NCI-H2107 (cell line): ENCODE measurements at regions not wholly inside any gene's neighbourhood (a gene's known extent, or its start where the extent isn't known, plus 50 kb on each side); places are given as distances from the start of the nearest gene placed in this dataset.
"Not testable (repeated sequence)": the region's sequence is repeated elsewhere in the genome, so short reads cannot be mapped to it uniquely, and the experiment has no call there.

ENCODE experiments used
- DNase-seq: peaks from one replicate; lab custom pipeline; 2025; lab: John Stamatoyannopoulos, UW

- no peak for DNase-seq
Measured at GRCh38 chr4:79611026-79611425, 203.0 kb upstream of the GK2 start.

- DNase-seq: no peak
Measured at GRCh38 chr4:79609817-79610216, 201.8 kb upstream of the GK2 start.

DNA sequence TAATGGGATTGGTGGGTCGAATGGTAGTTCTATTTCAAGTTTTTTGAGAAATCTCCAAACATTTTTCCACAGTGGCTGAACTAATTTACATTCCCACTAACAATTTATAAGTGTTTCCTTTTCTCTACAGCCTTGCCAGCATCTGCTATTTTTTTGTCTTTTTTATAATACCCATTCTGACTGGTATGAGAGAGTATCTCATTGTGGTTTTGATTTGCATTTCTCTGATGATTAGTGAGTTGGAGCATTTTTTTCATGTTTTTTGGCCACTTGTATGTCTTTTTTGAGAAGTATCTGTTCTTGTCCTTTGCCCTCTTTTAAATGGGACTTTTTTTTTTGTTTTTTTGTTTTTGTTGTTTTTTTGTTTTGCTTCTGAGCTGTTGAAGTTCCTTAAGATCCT, 200.0 kb upstream of the GK2 start:
- no peak for DNase-seq

GRCh38 chr4:79604152-79604551, 196.1 kb upstream of the GK2 start:
- DNase-seq: no peak

DNA sequence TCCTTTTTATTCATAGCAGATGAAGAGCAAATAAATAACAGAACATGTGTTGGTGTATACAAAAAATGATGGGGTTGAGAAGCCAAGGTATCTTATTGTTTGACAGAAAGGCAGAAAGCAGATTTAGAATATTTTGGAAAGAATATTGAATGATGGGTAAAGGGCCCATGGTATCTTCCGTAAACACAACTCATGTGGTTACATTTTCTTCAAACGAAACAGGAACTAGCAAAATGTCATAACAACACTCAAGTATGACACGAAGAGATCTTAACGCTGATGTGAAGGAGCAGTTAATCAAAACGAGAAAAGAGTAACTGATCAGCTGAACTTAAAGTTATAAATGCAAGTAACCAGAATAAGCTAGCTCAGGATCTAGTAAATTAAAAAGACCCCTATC, 195.7 kb upstream of the GK2 start:
- no peak for DNase-seq

- DNase-seq: no peak
Measured at GRCh38 chr4:79599691-79600090, 191.7 kb upstream of the GK2 start.

DNA sequence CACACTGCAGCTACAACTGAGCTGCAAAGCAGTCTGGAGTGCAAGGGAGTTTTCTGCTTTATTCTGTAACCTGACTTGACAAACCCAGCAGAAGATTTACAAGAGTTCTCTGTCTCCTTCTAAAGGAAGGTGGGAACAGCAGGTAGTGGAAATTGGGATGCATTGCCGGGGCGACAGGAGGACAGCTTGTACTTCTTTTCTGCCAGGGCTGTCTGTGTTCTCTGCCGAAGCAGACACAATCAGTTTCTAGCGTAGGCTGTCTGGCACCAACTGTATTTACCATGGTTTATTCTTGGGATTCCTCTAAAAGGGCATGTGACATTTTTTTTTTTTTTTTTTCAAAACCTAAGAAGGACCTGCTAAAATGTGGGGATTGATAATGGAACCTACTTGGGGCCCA, 190.8 kb upstream of the GK2 start:
- DNase-seq: no peak

DNA sequence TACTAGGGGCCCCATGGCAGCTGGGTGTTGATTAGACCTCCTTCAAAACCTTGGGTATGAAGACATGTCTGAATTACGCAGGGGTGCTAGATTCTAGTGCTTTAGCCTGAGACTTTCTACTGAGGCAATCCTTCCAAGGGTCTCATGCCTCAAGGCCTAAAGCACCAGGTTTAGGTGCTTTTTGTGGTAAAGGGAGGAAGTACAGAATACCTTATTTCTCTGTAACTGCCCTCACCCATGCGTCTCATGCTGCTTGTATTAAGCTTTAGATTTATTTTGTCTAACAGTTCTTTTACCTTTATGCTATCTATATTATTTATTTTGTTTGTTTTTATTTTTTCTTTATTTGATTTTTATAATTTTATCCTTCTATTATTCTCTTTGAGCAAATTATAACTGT, 190.2 kb upstream of the GK2 start:
- DNase-seq: no peak

DNA sequence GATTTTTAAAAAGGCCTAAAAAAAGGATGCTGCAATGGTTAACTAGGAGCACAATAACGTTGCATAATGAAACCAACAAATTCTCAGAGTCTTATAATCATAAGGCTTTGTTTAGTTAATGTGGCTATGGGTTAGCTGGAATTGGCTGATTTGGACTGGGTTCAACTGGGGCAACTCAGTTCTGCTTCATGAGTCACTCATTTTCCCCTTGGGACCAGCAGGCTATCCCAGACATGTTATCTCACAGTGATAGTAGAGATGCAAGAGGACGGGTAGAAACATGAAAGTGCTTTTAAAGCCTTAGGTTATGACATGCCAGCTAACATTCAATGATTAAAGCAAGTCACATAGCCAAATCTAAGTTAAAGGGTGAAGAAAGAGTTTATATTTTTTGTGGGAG, 189.2 kb upstream of the GK2 start:
- no peak for DNase-seq

- DNase-seq: not testable (repeated sequence)
Measured at GRCh38 chr4:79592218-79592617, 184.2 kb upstream of the GK2 start.

- no peak for DNase-seq
Measured at GRCh38 chr4:79588679-79589078, 180.7 kb upstream of the GK2 start.

GRCh38 chr4:79587207-79587606, 179.2 kb upstream of the GK2 start:
- DNase-seq: not testable (repeated sequence)

DNA sequence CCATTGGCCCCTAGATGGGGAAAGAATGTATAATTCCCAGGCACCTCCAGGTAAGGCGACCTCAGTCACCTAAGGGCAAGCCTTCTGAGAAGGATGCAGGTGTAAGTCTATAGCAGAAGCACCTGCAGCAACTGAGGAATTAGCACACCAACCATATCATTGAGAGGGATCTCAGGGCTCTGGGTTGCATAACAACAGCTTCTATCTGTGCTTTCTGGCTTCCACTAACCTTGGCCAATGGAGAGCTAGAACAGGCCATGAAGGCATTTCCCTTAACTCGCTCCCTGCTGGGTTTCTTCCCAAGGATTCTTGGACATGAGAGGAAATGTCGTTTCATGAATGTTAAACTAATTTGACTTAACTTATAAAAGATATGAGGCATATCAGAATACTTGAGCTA, 177.8 kb upstream of the GK2 start:
- no peak for DNase-seq

- DNase-seq: no peak
Measured at GRCh38 chr4:79585330-79585729, 177.3 kb upstream of the GK2 start.

DNA sequence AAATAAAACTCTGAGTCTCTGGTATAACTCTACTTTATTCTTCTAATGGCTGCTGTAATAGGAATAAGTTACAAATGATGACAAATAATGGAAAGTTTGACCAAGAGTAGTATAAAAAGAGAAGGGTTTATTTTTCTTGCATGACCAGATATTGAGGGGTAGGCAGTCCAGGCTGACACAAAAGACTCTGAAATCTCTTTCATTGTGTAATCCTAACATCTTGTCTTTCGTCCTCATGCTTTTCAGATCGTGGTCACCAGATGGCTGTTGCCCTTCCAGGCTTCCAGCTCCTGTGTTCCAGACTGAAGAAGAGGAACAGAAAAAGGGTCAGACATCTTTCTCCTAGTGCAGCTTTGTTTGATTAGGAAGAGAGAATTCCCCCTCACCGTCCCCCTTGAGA, 176.9 kb upstream of the GK2 start:
- no peak for DNase-seq

GRCh38 chr4:79584352-79584751, 176.3 kb upstream of the GK2 start:
- DNase-seq: no peak

DNA sequence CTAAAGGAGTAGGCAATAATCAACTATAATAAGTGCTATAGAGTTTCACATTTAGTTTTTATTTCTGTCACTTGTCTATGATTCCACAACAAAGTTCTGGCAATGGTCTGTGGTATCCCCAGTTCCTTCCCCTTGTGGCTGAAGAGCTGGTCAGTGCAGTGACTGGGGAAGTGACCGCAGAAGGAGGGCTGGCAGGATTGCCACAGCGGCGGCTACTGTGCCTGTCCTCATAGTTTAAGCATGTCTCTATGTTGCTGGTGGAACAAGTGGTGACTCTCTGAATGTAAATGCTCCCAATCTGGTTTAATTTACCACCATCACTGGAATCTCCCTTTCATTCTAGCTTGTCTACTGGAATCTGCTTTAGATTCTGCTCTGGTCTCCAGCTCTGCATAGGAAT, 170.6 kb upstream of the GK2 start:
- DNase-seq: no peak

DNA sequence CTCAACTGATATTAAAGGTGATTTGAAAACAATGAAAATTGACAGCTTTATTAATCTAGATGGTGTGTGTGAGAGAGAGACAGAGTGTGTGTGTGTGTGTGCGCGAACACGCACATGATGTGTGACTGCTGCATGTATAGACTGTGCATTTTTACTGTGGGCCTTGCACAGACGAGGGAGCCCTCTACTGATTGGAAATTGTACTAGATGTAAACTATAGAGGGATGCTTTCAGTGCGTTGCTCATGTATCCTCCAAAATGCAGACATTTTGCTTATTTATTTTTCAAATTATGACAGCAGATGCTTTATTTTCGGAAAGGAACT, 168.4 kb upstream of the GK2 start:
- no peak for DNase-seq

DNA sequence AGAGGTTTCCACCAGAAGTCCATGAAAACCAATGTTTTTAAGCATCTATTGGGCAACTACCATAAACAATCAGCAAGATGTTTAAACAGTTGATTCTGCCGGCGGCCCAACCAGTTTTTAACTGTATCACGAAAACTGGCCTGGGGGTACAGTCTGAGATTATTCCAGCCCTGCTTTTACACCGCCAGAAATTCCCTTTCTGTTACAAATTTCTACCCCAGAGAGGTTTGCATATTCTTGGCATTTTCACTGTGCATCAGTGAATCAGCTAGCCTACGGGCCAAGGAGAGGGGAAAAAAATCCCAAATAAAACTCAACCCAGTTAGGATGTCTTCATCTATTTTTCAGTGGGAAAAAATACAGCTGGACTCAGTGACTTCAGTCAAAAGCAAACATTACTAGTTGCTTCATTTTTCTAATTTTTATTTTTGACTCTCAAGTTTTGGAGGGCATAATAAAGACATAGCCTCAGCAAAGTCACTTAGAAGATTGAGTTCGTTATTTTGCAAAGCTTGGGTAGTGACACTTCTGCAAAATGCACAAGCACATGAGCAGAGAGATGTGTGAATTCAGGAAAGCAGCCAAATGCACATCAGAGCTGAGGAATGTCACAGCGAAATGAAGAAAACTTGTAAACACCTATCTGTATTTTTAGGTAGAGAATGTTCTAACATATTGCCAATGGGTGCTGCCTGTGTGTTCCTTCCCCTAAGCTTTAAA, 167.8 kb upstream of the GK2 start:
- no peak for DNase-seq

DNA sequence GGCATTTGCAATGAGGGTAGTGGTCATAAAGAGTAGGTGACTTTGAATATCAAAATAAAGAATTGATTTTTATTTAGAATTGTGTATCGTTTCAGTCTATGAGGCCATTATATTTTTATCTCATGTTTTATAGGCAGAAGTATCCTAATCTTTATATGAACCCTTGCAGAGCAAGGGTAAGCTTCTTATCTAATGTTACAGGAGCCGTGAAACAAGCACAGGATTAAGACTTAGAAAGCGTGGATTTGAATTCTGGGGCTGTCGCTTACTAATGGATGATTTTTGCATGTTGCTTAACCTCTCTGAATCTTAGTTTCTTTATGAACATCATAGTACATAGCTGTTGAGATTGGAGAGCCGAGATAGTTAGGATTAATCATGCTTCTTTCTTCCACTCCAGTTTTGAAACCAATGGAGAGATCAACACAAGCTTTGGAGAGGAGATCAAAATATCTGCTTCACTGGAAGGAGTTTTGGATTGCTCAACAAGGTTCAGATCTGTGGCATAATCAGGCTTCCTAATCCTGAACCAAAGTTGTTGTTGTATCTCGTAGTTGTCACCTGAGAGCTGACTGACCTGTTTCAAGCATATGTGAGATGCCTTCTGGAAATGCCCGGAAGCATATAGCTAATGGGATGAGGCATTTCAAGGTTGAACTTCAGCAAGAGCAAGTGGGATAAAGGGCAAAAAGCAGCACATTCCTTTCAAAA, 166.9 kb upstream of the GK2 start:
- DNase-seq: no peak

DNA sequence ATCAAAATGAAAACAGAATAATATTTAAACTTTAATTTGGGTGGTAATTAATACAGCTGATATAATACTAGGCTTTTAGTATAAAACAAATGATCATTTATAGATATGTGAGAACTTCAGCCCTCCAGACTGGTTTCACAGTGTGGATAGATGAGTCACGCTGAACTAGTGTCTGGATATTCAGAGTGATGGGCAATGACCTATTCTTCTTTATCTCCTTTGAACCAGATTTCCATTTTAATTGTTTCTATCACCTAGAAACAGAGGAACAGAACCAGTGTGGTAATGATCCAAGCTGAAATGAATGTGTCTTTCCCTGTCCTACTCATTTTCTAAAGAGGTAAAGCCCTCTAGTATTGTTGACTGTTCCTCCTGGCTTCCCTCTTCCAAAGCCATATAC, 155.2 kb upstream of the GK2 start:
- no peak for DNase-seq

- no peak for DNase-seq
Measured at GRCh38 chr4:79561751-79562150, 153.7 kb upstream of the GK2 start.

- DNase-seq: not testable (repeated sequence)
Measured at GRCh38 chr4:79559398-79559797, 151.4 kb upstream of the GK2 start.

- no peak for DNase-seq
Measured at GRCh38 chr4:79552311-79552710, 144.3 kb upstream of the GK2 start.
